ENCODE measurements at regions not wholly inside any gene's neighbourhood (a gene's known extent, or its start where the extent isn't known, plus 50 kb on each side); places are given as distances from the start of the nearest gene placed in this dataset.

DNA sequence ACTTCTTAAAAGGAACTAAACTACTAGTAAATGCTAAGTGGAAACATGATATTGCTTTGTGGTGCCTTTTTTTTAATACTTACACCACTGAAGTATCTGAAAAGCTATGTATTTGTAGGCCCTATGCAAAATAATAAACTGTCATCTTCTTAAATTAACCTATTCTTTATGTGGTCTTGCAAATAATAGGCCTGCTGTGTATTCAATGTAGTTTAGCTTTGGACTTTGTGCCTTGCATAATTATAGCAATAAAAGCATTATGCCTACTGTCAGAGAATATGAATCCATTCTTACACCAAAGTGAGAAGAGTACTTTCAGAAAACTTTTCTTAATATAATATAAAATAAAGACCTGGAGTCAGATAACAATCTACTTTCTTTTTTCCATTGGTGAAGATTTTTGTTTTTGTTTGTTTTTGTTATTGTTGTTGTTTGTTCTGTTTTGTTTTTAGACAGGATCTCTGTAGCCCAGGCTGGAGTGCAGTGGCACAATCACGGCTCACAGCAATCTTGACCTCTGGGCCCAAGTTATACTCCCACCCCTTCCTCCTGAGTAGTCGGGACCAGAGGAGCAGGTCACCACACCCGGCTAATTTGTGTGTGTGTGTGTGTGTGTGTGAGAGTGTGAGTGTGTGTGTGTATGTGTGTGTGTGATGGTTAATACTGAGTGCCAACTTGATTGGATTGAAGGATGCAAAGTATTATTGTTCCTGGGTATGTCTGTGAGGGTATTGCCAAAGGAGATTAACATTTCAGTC, 213.8 kb downstream of the SLC6A15 start:
- DNase-seq (ENCODE audit: extremely low spot score): no peak
- ChIA-PET CTCF (interaction anchor here (1.3 kb wide), 1 partner anchor 16 kb away, joined by 3 read pairs; no protein-coding TSS in a partner anchor), POLR2A (no interaction called here)
- TF ChIP-seq, protein P1, sequence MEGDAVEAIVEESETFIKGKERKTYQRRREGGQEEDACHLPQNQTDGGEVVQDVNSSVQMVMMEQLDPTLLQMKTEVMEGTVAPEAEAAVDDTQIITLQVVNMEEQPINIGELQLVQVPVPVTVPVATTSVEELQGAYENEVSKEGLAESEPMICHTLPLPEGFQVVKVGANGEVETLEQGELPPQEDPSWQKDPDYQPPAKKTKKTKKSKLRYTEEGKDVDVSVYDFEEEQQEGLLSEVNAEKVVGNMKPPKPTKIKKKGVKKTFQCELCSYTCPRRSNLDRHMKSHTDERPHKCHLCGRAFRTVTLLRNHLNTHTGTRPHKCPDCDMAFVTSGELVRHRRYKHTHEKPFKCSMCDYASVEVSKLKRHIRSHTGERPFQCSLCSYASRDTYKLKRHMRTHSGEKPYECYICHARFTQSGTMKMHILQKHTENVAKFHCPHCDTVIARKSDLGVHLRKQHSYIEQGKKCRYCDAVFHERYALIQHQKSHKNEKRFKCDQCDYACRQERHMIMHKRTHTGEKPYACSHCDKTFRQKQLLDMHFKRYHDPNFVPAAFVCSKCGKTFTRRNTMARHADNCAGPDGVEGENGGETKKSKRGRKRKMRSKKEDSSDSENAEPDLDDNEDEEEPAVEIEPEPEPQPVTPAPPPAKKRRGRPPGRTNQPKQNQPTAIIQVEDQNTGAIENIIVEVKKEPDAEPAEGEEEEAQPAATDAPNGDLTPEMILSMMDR (IDR thresholded peaks at IDR 0.05; ENCODE audit: control extremely low read depth, extremely low read depth, low read depth, missing control alignments): no peak

DNA sequence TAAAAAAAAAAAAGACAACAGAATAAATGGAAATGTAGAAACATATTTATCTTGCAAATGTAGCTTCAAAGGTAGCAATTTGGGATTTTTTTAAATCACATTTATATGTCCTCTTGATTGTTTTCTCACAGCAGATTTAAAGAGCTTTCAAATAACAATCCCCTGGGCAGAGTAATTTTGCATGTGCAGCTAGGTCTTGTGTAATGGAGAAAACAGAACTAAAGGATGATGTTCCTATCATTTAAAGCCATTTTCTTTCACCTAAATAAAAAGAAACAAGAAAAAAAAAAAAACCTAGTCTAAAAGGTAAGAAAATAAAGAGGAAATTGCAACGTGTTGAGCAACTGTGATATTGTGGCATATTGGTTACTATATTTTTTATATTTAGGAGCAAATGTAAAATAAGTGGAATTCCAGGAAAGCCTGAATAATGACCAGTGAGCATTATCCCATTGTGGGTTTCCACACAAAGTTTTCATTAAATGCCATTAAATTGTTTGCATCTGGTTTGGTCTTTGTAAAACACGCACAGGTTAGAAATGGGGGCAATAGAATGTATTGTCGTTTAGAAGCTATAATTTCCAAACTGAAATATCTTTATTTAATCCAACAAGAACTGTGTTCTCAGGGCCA, 215.6 kb downstream of the SLC6A15 start:
- POLR2A ChIA-PET: no interaction called here
- TF ChIP-seq, protein P1 (IDR thresholded peaks at IDR 0.05; ENCODE audit: control extremely low read depth, extremely low read depth, low read depth, missing control alignments): no peak
- CTCF ChIA-PET: interaction anchor here (1.3 to 1.4 kb wide), 2 partner anchors 12 to 18 kb away, joined by 3 to 4 read pairs; no protein-coding TSS in a partner anchor
- DNase-seq (ENCODE audit: extremely low spot score): no peak

DNA sequence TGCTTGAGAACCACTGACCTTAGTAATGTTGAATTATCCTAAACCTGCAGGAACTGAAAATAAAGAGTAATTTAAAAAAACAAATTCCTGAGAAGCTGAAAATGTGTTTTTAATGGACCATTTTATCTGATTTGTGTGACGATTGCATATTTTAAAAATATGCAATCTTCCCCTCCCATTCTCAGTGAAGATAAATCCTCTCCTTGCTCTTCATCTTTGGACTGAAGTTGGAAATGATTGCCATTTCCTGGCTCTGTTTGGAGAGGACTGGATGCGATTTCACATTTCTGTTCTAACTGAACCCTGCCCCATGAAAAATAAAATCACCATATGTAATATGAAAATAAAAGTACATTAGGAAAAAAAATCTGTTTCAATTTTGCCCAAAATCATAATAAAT, 216.3 kb downstream of the SLC6A15 start:
- ChIA-PET CTCF (interaction anchor here (1.0 to 1.4 kb wide), 2 partner anchors 11 to 14 kb away, joined by 4 read pairs; no protein-coding TSS in a partner anchor), POLR2A (no interaction called here)
- TF ChIP-seq, protein P1 (IDR thresholded peaks at IDR 0.05; ENCODE audit: control extremely low read depth, extremely low read depth, low read depth, missing control alignments): no peak

DNA sequence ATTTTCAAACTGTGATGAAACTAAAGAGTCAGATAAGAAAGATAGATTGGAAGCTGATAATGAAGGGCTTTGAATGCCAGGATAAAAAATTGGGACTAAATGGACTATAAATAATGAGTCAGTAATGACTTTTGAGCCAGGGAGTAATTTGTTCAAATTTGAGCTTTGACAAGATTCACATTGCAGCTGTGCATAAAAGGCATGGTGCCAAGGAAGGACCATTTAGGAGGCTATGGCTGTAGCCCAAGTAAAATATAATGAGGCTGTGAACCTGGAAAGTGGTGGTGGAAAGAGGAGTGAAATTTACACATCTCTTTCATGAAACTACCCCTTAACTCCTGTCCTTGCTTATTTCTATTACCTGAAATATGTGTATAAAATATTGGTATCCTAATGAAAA, 218.5 kb downstream of the SLC6A15 start:
- TF ChIP-seq, protein P1 (IDR thresholded peaks at IDR 0.05; ENCODE audit: control extremely low read depth, extremely low read depth, low read depth, missing control alignments): no peak
- no peak for DNase-seq (ENCODE audit: extremely low spot score)
- ChIA-PET CTCF (no interaction called here), POLR2A (no interaction called here)

More for the DNA sequence above, 216.3 kb downstream of the SLC6A15 start:
- DNase-seq (ENCODE audit: extremely low spot score): no peak

DNA sequence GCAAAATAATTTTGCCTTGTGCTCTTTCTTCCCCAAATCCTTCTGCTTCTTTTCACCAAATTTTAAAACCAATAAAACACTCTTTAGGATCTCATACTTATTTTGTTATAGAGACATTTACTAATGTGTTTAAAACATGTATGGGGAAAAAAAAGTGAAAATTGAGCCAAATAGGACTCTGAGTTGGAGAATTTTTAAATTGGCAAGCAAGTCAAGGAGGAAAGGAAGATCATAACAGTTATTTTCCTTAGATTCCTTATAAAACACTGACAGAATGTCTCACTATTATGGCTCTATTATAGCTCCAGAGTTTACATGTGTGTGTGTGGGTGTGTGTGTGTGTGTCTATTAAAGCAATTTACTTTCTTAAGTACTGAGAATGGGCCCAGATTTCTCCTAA, 220.5 kb downstream of the SLC6A15 start:
- no peak for DNase-seq (ENCODE audit: extremely low spot score)
- TF ChIP-seq, protein P1 (IDR thresholded peaks at IDR 0.05; ENCODE audit: control extremely low read depth, extremely low read depth, low read depth, missing control alignments): no peak
- ChIA-PET CTCF (no interaction called here), POLR2A (no interaction called here)

DNA sequence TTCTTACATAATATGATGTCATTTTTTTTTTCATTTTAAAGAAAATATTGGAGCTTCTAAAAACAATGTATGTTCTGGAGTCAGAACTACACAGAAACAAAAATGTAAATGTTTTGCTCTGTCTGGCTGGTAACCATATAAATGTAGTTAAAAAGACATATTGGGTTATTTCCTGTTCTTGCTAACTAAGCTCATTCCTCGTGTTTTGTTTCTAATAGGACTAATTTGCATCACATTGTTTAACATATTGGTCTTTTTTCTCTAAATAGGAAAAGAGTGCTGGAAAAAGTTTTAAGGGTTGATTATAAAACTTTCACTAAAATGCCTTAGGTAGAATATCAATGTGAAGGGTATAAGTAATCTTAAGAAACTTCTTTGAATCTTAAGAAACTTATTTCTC, 221.3 kb downstream of the SLC6A15 start:
- CTCF ChIA-PET: interaction anchor here (1.9 kb wide), 1 partner anchor 10 kb away, joined by 9 read pairs; no protein-coding TSS in a partner anchor

More for the DNA sequence above, 221.3 kb downstream of the SLC6A15 start:
- POLR2A ChIA-PET: no interaction called here
- DNase-seq (ENCODE audit: extremely low spot score): no peak
- TF ChIP-seq, protein P1 (IDR thresholded peaks at IDR 0.05; ENCODE audit: control extremely low read depth, extremely low read depth, low read depth, missing control alignments): no peak

Measured in GM10248 (cell line).